Ascending aorta (tissue), 2 donors: ENCODE measurements at regions not wholly inside any gene's neighbourhood (a gene's known extent, or its start where the extent isn't known, plus 50 kb on each side); places are given as distances from the start of the nearest gene placed in this dataset.

Experiments
- DNase-seq, 2 donors: peaks; one replicate each; pipeline ENCODE4 v3.0.0-alpha.2; 2019; ENCODE audit warnings: low spot score in 2 of 2
- H3K27ac ChIP-seq, 2 donors: fragments of 200-600 bp; sonication (generic); one replicate each; pipeline ENCODE4 v1.5.1; 2016 to 2017; ENCODE audit warnings: mild to moderate bottlenecking in 1 of 2
- H3K27me3 ChIP-seq: fragments of 200-600 bp; sonication (generic); one replicate; pipeline ENCODE4 v1.5.1; 2017
- H3K36me3 ChIP-seq, 2 donors: fragments of 200-600 bp; sonication (generic); one replicate each; pipeline ENCODE4 v1.5.1; 2016
- H3K4me1 ChIP-seq, 2 donors: fragments of 200-600 bp; sonication (generic); one replicate each; pipeline ENCODE4 v1.5.1; 2016 to 2017; ENCODE audit warnings: mild to moderate bottlenecking in 1 of 2
- H3K4me3 ChIP-seq, 2 donors: fragments of 200-600 bp; sonication (generic); one replicate each; pipeline ENCODE4 v1.5.1; 2016 to 2017; ENCODE audit warnings: mild to moderate bottlenecking in 1 of 2
- H3K9me3 ChIP-seq, 2 donors: fragments of 200-600 bp; sonication (generic); one replicate each; pipeline ENCODE4 v1.5.1; 2016
- CTCF ChIP-seq, 3 experiments: fragments of 200-600 bp in 2 of 3; fragments of 450-650 bp in 1 of 3; sonication (generic) in 2 of 3; IDR thresholded peaks; one replicate each; pipeline ENCODE4 v1.5.1; 2016 to 2019; ENCODE audit warnings: antibody characterized with exemption in 3 of 3, mild to moderate bottlenecking in 1 of 3, moderate library complexity in 1 of 3
- intact Hi-C: fragments of 100-400 bp; cut with DNase I; formaldehyde crosslinking; loops from one replicate; pipeline ENCODE4 v1.15.1; 2023

GRCh38 chr4:82050796-82051195 is 323.0 kb downstream of the HNRNPD start:
- Histone ChIP-seq H3K9me3 (no peaks in the 10 kb centered on the region), H3K27me3 (no peaks in the 10 kb centered on the region), H3K27ac (no peak overlapping the region), H3K4me3 (no peak overlapping the region), H3K36me3 (no peaks in the 10 kb centered on the region), H3K4me1 (no peaks in the 10 kb centered on the region)
- intact Hi-C loops, result no loop called here
- no peak for DNase-seq
- no peak for TF ChIP-seq CTCF (IDR thresholded peaks at IDR 0.05)

- no peak overlapping the region for H3K27ac ChIP-seq
- H3K4me3 ChIP-seq, result no peak overlapping the region
- no peaks in the 10 kb centered on the region for H3K27me3 ChIP-seq
- no peak for TF ChIP-seq CTCF (IDR thresholded peaks at IDR 0.05)
- no peaks in the 10 kb centered on the region for H3K4me1 ChIP-seq
- no peak for DNase-seq
- intact Hi-C loops, result no loop called here
- no peaks in the 10 kb centered on the region for H3K9me3 ChIP-seq
- no peaks in the 10 kb centered on the region for H3K36me3 ChIP-seq
Measured at GRCh38 chr4:82049294-82049693, 324.5 kb downstream of the HNRNPD start.

- TF ChIP-seq CTCF (IDR thresholded peaks at IDR 0.05), result no peak
- Histone ChIP-seq H3K4me1 (peaks cover 0 to 2% of the 10 kb centered on the region in 2 donors), H3K27me3 (no peaks in the 10 kb centered on the region), H3K27ac (no peak overlapping the region), H3K9me3 (no peaks in the 10 kb centered on the region), H3K4me3 (no peak overlapping the region), H3K36me3 (no peaks in the 10 kb centered on the region)
- no peak for DNase-seq
- intact Hi-C loops, result no loop called here
Measured at GRCh38 chr4:82047731-82048130, 326.1 kb downstream of the HNRNPD start.

- Histone ChIP-seq H3K4me1 (peaks cover 0 to 2% of the 10 kb centered on the region in 2 donors), H3K4me3 (no peak overlapping the region), H3K27me3 (no peaks in the 10 kb centered on the region), H3K27ac (no peak overlapping the region), H3K36me3 (no peaks in the 10 kb centered on the region), H3K9me3 (no peaks in the 10 kb centered on the region)
- no peak for TF ChIP-seq CTCF (IDR thresholded peaks at IDR 0.05)
- intact Hi-C loops, result no loop called here
- no peak for DNase-seq
Measured at GRCh38 chr4:82046796-82047195, 327.0 kb downstream of the HNRNPD start.

- DNase-seq, result no peak
- Histone ChIP-seq H3K9me3 (no peaks in the 10 kb centered on the region), H3K4me1 (peaks cover 0 to 2% of the 10 kb centered on the region in 2 donors), H3K36me3 (no peaks in the 10 kb centered on the region), H3K27ac (no peak overlapping the region), H3K27me3 (no peaks in the 10 kb centered on the region), H3K4me3 (no peak overlapping the region)
- intact Hi-C loops, result no loop called here
- TF ChIP-seq CTCF (IDR thresholded peaks at IDR 0.05), result no peak
Measured at GRCh38 chr4:82045267-82045666, 328.5 kb downstream of the HNRNPD start.
